CD4-positive, alpha-beta T cell (primary cell): ENCODE measurements at regions not wholly inside any gene's neighbourhood (a gene's known extent, or its start where the extent isn't known, plus 50 kb on each side); places are given as distances from the start of the nearest gene placed in this dataset.

ENCODE experiments used
- ATAC-seq: fragments of 200-7000 bp; cut with Tn5 transposase; one replicate; pipeline ENCODE4 v1.10.0; 2022; ENCODE audit warnings: mild to moderate bottlenecking; ENCODE audit not compliant: poor library complexity
- CTCF ChIA-PET: fragments of 350-600 bp; sonication (Branson Sonifier 250); formaldehyde crosslinking; loops from one replicate; lab custom pipeline; 2021; ENCODE audit warnings: antibody characterized with exemption, inconsistent platforms; lab: Charles Lee
- POLR2A ChIA-PET: fragments of 350-600 bp; sonication (Branson Sonifier 250); formaldehyde crosslinking; loops from one replicate; lab custom pipeline; 2021; ENCODE audit warnings: antibody characterized with exemption, inconsistent platforms; lab: Charles Lee
- DNase-seq, 14 experiments: peaks; one replicate each; pipeline ENCODE4 v3.0.0-alpha.2; 2013 to 2020; ENCODE audit warnings: mixed read lengths in 2 of 14
- H3K27ac ChIP-seq, 2 donors: one replicate each; pipeline versions ENCODE4 v1.5.1 to v1.7.0; 2013; ENCODE audit warnings: low read length in 2 of 2, low read depth in 1 of 2, mild to moderate bottlenecking in 1 of 2
- H3K27me3 ChIP-seq, 2 experiments: 1 replicate in 1 of 2; 2 replicates in 1 of 2; pipeline versions ENCODE4 v1.6.1 to v1.7.0; 2013; ENCODE audit warnings: low read length in 2 of 2, control low read depth in 1 of 2, mild to moderate bottlenecking in 1 of 2, moderate library complexity in 1 of 2; ENCODE audit not compliant: insufficient read depth in 2 of 2, control insufficient read depth in 1 of 2
- H3K36me3 ChIP-seq: one replicate; pipeline ENCODE4 v1.6.1; 2013; ENCODE audit warnings: low read length, control low read depth; ENCODE audit not compliant: insufficient read depth
- H3K4me1 ChIP-seq: one replicate; pipeline ENCODE4 v1.6.1; 2013; ENCODE audit warnings: low read length, control low read depth; ENCODE audit not compliant: insufficient read depth
- H3K4me3 ChIP-seq: one replicate; pipeline ENCODE4 v1.5.1; 2013; ENCODE audit warnings: mild to moderate bottlenecking, low read length, moderate library complexity
- H3K9me3 ChIP-seq, 2 experiments: 1 replicate in 1 of 2; 2 replicates in 1 of 2; pipeline versions ENCODE4 v1.6.1 to v1.7.0; 2013; ENCODE audit warnings: low read length in 2 of 2, mild to moderate bottlenecking in 2 of 2, control low read depth in 1 of 2, moderate library complexity in 1 of 2; ENCODE audit not compliant: control insufficient read depth in 1 of 2, insufficient read depth in 1 of 2
- H3K27ac Mint-ChIP-seq: one replicate; pipeline ENCODE4 v1.8.0; 2020; ENCODE audit warnings: mixed read lengths
- H3K27me3 Mint-ChIP-seq: one replicate; pipeline ENCODE4 v1.8.0; 2021; ENCODE audit warnings: mixed read lengths
- H3K36me3 Mint-ChIP-seq: one replicate; pipeline ENCODE4 v1.8.0; 2021; ENCODE audit warnings: low read depth, mixed read lengths
- H3K4me1 Mint-ChIP-seq: one replicate; pipeline ENCODE4 v1.8.0; 2021; ENCODE audit warnings: low read depth, mixed read lengths
- H3K4me3 Mint-ChIP-seq: one replicate; pipeline ENCODE4 v1.8.0; 2020; ENCODE audit warnings: mild to moderate bottlenecking, mixed read lengths
- H3K9me3 Mint-ChIP-seq: one replicate; pipeline ENCODE4 v1.8.0; 2020; ENCODE audit warnings: mixed read lengths
- intact Hi-C, 2 experiments: fragments of 100-400 bp; cut with DNase I in 1 of 2; cut with micrococcal nuclease in 1 of 2; formaldehyde crosslinking; loops; one replicate each; pipeline versions ENCODE4 v1.15.1 to v1.9.0; 2023 to 2025; cut with DNase I, micrococcal nuclease
- TF ChIP-seq, protein P1 (sequence below): fragments of 200-600 bp; IDR thresholded peaks from one replicate; pipeline ENCODE4 v1.8.0; 2022; ENCODE audit warnings: antibody characterized with exemption, mild to moderate bottlenecking

GRCh38 chr21:35727830-35728229 is 332.5 kb downstream of the SETD4 start:
- Mint-ChIP-seq H3K4me1 (no peaks in the 10 kb centered on the region), H3K27me3 (peaks cover 56% of the 10 kb centered on the region), H3K27ac (no peak overlapping the region), H3K36me3 (no peaks in the 10 kb centered on the region), H3K9me3 (no peaks in the 10 kb centered on the region), H3K4me3 (no peak overlapping the region)
- H3K9me3 ChIP-seq: peaks cover 0 to 2% of the 10 kb centered on the region in 2 experiments
- TF ChIP-seq, protein P1, sequence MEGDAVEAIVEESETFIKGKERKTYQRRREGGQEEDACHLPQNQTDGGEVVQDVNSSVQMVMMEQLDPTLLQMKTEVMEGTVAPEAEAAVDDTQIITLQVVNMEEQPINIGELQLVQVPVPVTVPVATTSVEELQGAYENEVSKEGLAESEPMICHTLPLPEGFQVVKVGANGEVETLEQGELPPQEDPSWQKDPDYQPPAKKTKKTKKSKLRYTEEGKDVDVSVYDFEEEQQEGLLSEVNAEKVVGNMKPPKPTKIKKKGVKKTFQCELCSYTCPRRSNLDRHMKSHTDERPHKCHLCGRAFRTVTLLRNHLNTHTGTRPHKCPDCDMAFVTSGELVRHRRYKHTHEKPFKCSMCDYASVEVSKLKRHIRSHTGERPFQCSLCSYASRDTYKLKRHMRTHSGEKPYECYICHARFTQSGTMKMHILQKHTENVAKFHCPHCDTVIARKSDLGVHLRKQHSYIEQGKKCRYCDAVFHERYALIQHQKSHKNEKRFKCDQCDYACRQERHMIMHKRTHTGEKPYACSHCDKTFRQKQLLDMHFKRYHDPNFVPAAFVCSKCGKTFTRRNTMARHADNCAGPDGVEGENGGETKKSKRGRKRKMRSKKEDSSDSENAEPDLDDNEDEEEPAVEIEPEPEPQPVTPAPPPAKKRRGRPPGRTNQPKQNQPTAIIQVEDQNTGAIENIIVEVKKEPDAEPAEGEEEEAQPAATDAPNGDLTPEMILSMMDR: no peak
- POLR2A ChIA-PET: no interaction called here
- H3K27me3 ChIP-seq: peaks cover 5 to 11% of the 10 kb centered on the region in 2 experiments
- no peak overlapping the region for H3K27ac ChIP-seq
- H3K4me1 ChIP-seq: no peaks in the 10 kb centered on the region
- intact Hi-C loops: no loop called here
- DNase-seq (no peak), ATAC-seq (no peak)
- H3K36me3 ChIP-seq: no peaks in the 10 kb centered on the region
- H3K4me3 ChIP-seq: no peak overlapping the region
- CTCF ChIA-PET: no interaction called here

- CTCF ChIA-PET: no interaction called here
- TF ChIP-seq, protein P1: no peak
- Mint-ChIP-seq H3K9me3 (peaks cover 4% of the 10 kb centered on the region), H3K36me3 (no peaks in the 10 kb centered on the region), H3K4me1 (no peaks in the 10 kb centered on the region), H3K4me3 (no peak overlapping the region), H3K27ac (no peak overlapping the region), H3K27me3 (peaks cover 48% of the 10 kb centered on the region)
- POLR2A ChIA-PET: no interaction called here
- intact Hi-C loops: no loop called here
- ATAC-seq: no peak
- DNase-seq: no peak
- no peak overlapping the region for H3K27ac ChIP-seq
- H3K4me1 ChIP-seq: no peaks in the 10 kb centered on the region
- H3K27me3 ChIP-seq: peaks cover 10 to 11% of the 10 kb centered on the region in 2 experiments
- peaks cover 0 to 4% of the 10 kb centered on the region in 2 experiments for H3K9me3 ChIP-seq
- no peaks in the 10 kb centered on the region for H3K36me3 ChIP-seq
- H3K4me3 ChIP-seq: no peak overlapping the region
Measured at GRCh38 chr21:35724156-35724555, 336.2 kb downstream of the SETD4 start.

- no peak overlapping the region for H3K27ac ChIP-seq
- H3K4me3 Mint-ChIP-seq: no peak overlapping the region
- H3K4me1 ChIP-seq: no peaks in the 10 kb centered on the region
- ATAC-seq (no peak), DNase-seq (no peak)
- no peaks in the 10 kb centered on the region for H3K36me3 ChIP-seq
- no peaks in the 10 kb centered on the region for H3K4me1 Mint-ChIP-seq
- H3K36me3 Mint-ChIP-seq: no peaks in the 10 kb centered on the region
- ChIA-PET CTCF (no interaction called here), POLR2A (no interaction called here)
- intact Hi-C loops: no loop called here
- no peak overlapping the region for H3K27ac Mint-ChIP-seq
- H3K4me3 ChIP-seq: no peak overlapping the region
- peaks cover 0 to 4% of the 10 kb centered on the region in 2 experiments for H3K9me3 ChIP-seq
- peaks cover 7 to 8% of the 10 kb centered on the region in 2 experiments for H3K27me3 ChIP-seq
- H3K27me3 Mint-ChIP-seq: peaks cover 39% of the 10 kb centered on the region
- TF ChIP-seq, protein P1: no peak
- H3K9me3 Mint-ChIP-seq: peaks cover 4% of the 10 kb centered on the region
Measured at GRCh38 chr21:35721701-35722100, 338.6 kb downstream of the SETD4 start.
